ENCODE measurements at regions not wholly inside any gene's neighbourhood (a gene's known extent, or its start where the extent isn't known, plus 50 kb on each side); places are given as distances from the start of the nearest gene placed in this dataset.

DNA sequence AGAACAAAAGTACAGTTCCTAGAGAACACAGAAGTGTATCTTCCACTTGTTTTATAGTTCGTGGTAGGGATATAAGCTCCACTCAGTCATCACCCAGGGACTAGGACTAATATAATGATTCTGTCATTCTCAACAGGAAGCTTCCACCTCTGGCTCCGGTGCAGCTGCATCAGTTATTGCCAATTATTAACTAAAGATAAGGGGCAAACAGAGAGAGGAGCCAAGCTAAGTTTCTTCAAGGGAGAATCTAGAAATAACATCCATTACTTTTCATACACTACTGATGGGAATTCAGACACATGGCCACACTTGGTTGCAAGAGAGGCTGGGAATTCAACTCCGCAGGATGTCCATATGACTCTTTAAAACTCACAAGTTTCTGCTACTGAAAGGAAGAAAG lies 917.9 kb downstream of the OLFM4 start:
- DNase-seq (ENCODE audit: insufficient read length, low spot score) (no peak), FAIRE-seq (no peak)

GRCh38 chr13:53953183-53953582 lies 924.6 kb downstream of the OLFM4 start:
- DNase-seq (ENCODE audit: insufficient read length, low spot score), result no peak
- no peak for FAIRE-seq

Measured in HTR-8/SVneo (cell line).